Esophagus mucosa (tissue), 1 donor: ENCODE measurements at regions not wholly inside any gene's neighbourhood (a gene's known extent, or its start where the extent isn't known, plus 50 kb on each side); places are given as distances from the start of the nearest gene placed in this dataset.
"Not testable (repeated sequence)": the region's sequence is repeated elsewhere in the genome, so short reads cannot be mapped to it uniquely, and the experiment has no call there.

Experiments
- ATAC-seq: fragments of 200-7000 bp; cut with Tn5 transposase; one replicate; pipeline ENCODE4 v1.9.1; 2020
- donor health status: DM: yes; HTN: yes; CAD: no.

GRCh38 chr4:138487230-138487629 lies 245.1 kb upstream of the SLC7A11 start:
- no peak for ATAC-seq

- ATAC-seq, result no peak
Observed at GRCh38 chr4:138485498-138485897, 243.3 kb upstream of the SLC7A11 start.

- no peak for ATAC-seq
Observed at GRCh38 chr4:138475116-138475515, 233.0 kb upstream of the SLC7A11 start.

GRCh38 chr4:138473339-138473738 lies 231.2 kb upstream of the SLC7A11 start:
- no peak for ATAC-seq

GRCh38 chr4:138460477-138461414 lies 218.6 kb upstream of the SLC7A11 start:
- ATAC-seq, result no peak

- ATAC-seq, result no peak
Observed at GRCh38 chr4:138458751-138459150, 216.6 kb upstream of the SLC7A11 start.

GRCh38 chr4:138456349-138456748 lies 214.2 kb upstream of the SLC7A11 start:
- not testable (repeated sequence) for ATAC-seq

- ATAC-seq, result no peak
Observed at GRCh38 chr4:138455097-138455496, 212.9 kb upstream of the SLC7A11 start.

- ATAC-seq, result no peak
Observed at GRCh38 chr4:138452826-138453225, 210.7 kb upstream of the SLC7A11 start.

GRCh38 chr4:138451276-138451663 lies 209.1 kb upstream of the SLC7A11 start:
- no peak for ATAC-seq

GRCh38 chr4:138450546-138451275 lies 208.6 kb upstream of the SLC7A11 start:
- no peak for ATAC-seq

- ATAC-seq, result no peak
Observed at GRCh38 chr4:138449938-138450337, 207.8 kb upstream of the SLC7A11 start.

GRCh38 chr4:138448169-138448568 lies 206.0 kb upstream of the SLC7A11 start:
- no peak for ATAC-seq

- ATAC-seq, result no peak
Observed at GRCh38 chr4:138446456-138446855, 204.3 kb upstream of the SLC7A11 start.

- ATAC-seq, result no peak
Observed at GRCh38 chr4:138445098-138445497, 202.9 kb upstream of the SLC7A11 start.

- ATAC-seq, result no peak
Observed at GRCh38 chr4:138444260-138444659, 202.1 kb upstream of the SLC7A11 start.

- no peak for ATAC-seq
Observed at GRCh38 chr4:138439143-138439581, 197.0 kb upstream of the SLC7A11 start.

- ATAC-seq, result no peak
Observed at GRCh38 chr4:138438608-138439007, 196.5 kb upstream of the SLC7A11 start.

- no peak for ATAC-seq
Observed at GRCh38 chr4:138437263-138437851, 195.2 kb upstream of the SLC7A11 start.

- ATAC-seq, result not testable (repeated sequence)
Observed at GRCh38 chr4:138435733-138436132, 193.6 kb upstream of the SLC7A11 start.

- not testable (repeated sequence) for ATAC-seq
Observed at GRCh38 chr4:138435046-138435445, 192.9 kb upstream of the SLC7A11 start.

- ATAC-seq, result no peak
Observed at GRCh38 chr4:138428611-138429010, 186.5 kb upstream of the SLC7A11 start.

GRCh38 chr4:138426786-138427185 lies 184.6 kb upstream of the SLC7A11 start:
- no peak for ATAC-seq
